Esophagus squamous epithelium (tissue), 4 donors: ENCODE measurements at regions not wholly inside any gene's neighbourhood (a gene's known extent, or its start where the extent isn't known, plus 50 kb on each side); places are given as distances from the start of the nearest gene placed in this dataset.

Experiments
- CTCF ChIP-seq, 6 experiments: fragments of 450-650 bp in 4 of 6; fragments of 200-600 bp in 2 of 6; sonication (generic) in 2 of 6; IDR thresholded peaks; one replicate each; pipeline ENCODE4 v1.5.1; 2016 to 2019; ENCODE audit warnings: antibody characterized with exemption in 6 of 6, mild to moderate bottlenecking in 4 of 6, moderate library complexity in 4 of 6
- POLR2A ChIP-seq, 4 donors: fragments of 450-650 bp; IDR thresholded peaks; one replicate each; pipeline ENCODE4 v1.6.1; 2017; ENCODE audit warnings: antibody characterized with exemption in 4 of 4, mild to moderate bottlenecking in 4 of 4, moderate library complexity in 3 of 4

- no peak for TF ChIP-seq CTCF (IDR thresholded peaks at IDR 0.05)
- TF ChIP-seq POLR2A (IDR thresholded peaks at IDR 0.05) = no peak
Measured at GRCh38 chr6:77205936-77206335, 257.4 kb downstream of the HTR1B start.
